ENCODE measurements at regions not wholly inside any gene's neighbourhood (a gene's known extent, or its start where the extent isn't known, plus 50 kb on each side); places are given as distances from the start of the nearest gene placed in this dataset.

GRCh38 chr10:80856186-80856585 is 318.5 kb downstream of the SH2D4B start:
- no peak overlapping the region for H2AFZ ChIP-seq (ENCODE audit: low read length)
- no peaks in the 10 kb centered on the region for H3K79me2 ChIP-seq (ENCODE audit: control insufficient read depth in 1 of 2, insufficient read depth in 2 of 2, low read length in 2 of 2)
- H3K14ac ChIP-seq (ENCODE audit: insufficient read length), result no peak overlapping the region
- FAIRE-seq (no peak), DNase-seq (ENCODE audit: low read depth in 1 of 2, low spot score in 2 of 2) (no peak)
- H3K56ac ChIP-seq (replicated peaks; ENCODE audit: insufficient read length, low read depth, low read length), result no peak overlapping the region
- ChIA-PET CTCF (ENCODE audit: partially characterized antibody) (interaction anchor here (0.7 to 8.1 kb wide), 32 partner anchors 7 to 450 kb away, joined by 3 to 85 read pairs (median 5); no protein-coding TSS in a partner anchor), POLR2A (ENCODE audit: partially characterized antibody) (no interaction called here)
- H2BK120ac ChIP-seq (replicated peaks; ENCODE audit: low read depth, low read length), result no peak overlapping the region
- no peak overlapping the region for H3K4me3 ChIP-seq (ENCODE audit: extremely low read depth in 1 of 4, insufficient read depth in 2 of 4, low read depth in 3 of 4, low read length in 4 of 4)
- H3K27me3 ChIP-seq (replicated peaks in 1 of 4; ENCODE audit: control insufficient read depth in 3 of 4, extremely low read depth in 1 of 4, insufficient read depth in 3 of 4, low read length in 3 of 4), result no peaks in the 10 kb centered on the region
- H2AK5ac ChIP-seq (ENCODE audit: low read depth, low read length), result no peak overlapping the region
- H3K4me1 ChIP-seq (replicated peaks in 1 of 4; ENCODE audit: control insufficient read depth in 3 of 4, insufficient read depth in 4 of 4, low read length in 3 of 4), result no peaks in the 10 kb centered on the region; a peak in 3 of 7 replicates
- H3K27ac ChIP-seq (ENCODE audit: low read depth, low read length), result no peak overlapping the region
- no peak overlapping the region for H4K91ac ChIP-seq (replicated peaks; ENCODE audit: insufficient read length, low read length)
- no peak overlapping the region for H3K18ac ChIP-seq (ENCODE audit: extremely low read depth, low read length)
- H2BK12ac ChIP-seq (ENCODE audit: low read depth, low read length), result no peak overlapping the region
- H2BK5ac ChIP-seq (ENCODE audit: low read depth, low read length), result no peak overlapping the region
- H3K4me2 ChIP-seq (ENCODE audit: insufficient read depth in 1 of 2, low read depth in 2 of 2, low read length in 2 of 2), result no peak overlapping the region
- no peaks in the 10 kb centered on the region for H4K20me1 ChIP-seq (replicated peaks in 1 of 2; ENCODE audit: control insufficient read depth in 1 of 2, insufficient read depth in 2 of 2, low read length in 2 of 2)
- H3K23ac ChIP-seq (ENCODE audit: insufficient read length), result no peak overlapping the region
- no peak overlapping the region for H3K4ac ChIP-seq (replicated peaks; ENCODE audit: insufficient read length, low read depth, low read length)
- no peak overlapping the region for H2BK15ac ChIP-seq (ENCODE audit: low read length)
- H3K79me1 ChIP-seq (ENCODE audit: low read depth, low read length), result no peaks in the 10 kb centered on the region
- no peaks in the 10 kb centered on the region for H3K9me3 ChIP-seq (ENCODE audit: insufficient read depth in 2 of 2, low read depth in 1 of 2, low read length in 1 of 2)
- 97% methylated on average over 2 of the region's 2 CpGs; no CpG with 5 or more reads in 1 of the 2 experiments for WGBS, 2 experiments (ENCODE audit: extremely low coverage in 1 of 2, insufficient coverage in 1 of 2, insufficient read length in 1 of 2, insufficient replicate concordance in 2 of 2, low coverage in 1 of 2, low lambda C conversion rate in 2 of 2, missing lambda C conversion rate in 1 of 2)
- no peak overlapping the region for H2BK20ac ChIP-seq (ENCODE audit: low read length)
- no peak overlapping the region for H3K9ac ChIP-seq (replicated peaks in 1 of 4; ENCODE audit: extremely low read depth in 1 of 4, low read depth in 3 of 4, low read length in 3 of 4)
- H3K36me3 ChIP-seq (ENCODE audit: control insufficient read depth in 2 of 4, insufficient read depth in 4 of 4, low read length in 3 of 4), result no peaks in the 10 kb centered on the region
- no peak overlapping the region for H4K8ac ChIP-seq (ENCODE audit: extremely low read depth, insufficient read depth, low read length)
- no peaks in the 10 kb centered on the region for H3K23me2 ChIP-seq (ENCODE audit: low read depth, low read length)
- H4K5ac ChIP-seq (ENCODE audit: insufficient read length, low read depth, low read length), result no peak overlapping the region
- TF ChIP-seq POLR2AphosphoS5 (IDR thresholded peaks at IDR 0.05; ENCODE audit: low read depth, low read length), result no peak
- no peak for TF ChIP-seq CBX8 (IDR thresholded peaks at IDR 0.05; ENCODE audit: borderline replicate concordance, low read depth, low read length)
- TF ChIP-seq CHD1 (IDR thresholded peaks at IDR 0.05; ENCODE audit: low read depth, low read length), result no peak
- no peak for TF ChIP-seq JUND (IDR thresholded peaks at IDR 0.05; ENCODE audit: low read length)
- no peak for TF ChIP-seq CTBP2 (IDR thresholded peaks at IDR 0.05; ENCODE audit: borderline replicate concordance, insufficient read depth, insufficient read length, low read length)
- no peak for TF ChIP-seq KDM4A (IDR thresholded peaks at IDR 0.05; ENCODE audit: low read depth, low read length, severe bottlenecking)
- TF ChIP-seq EP300 (IDR thresholded peaks at IDR 0.05; ENCODE audit: borderline replicate concordance in 1 of 2, low read depth in 2 of 2, low read length in 2 of 2), result no peak
- TF ChIP-seq HDAC6 (IDR thresholded peaks at IDR 0.05; ENCODE audit: low read depth, low read length), result no peak
- TF ChIP-seq GTF2F1 (IDR thresholded peaks at IDR 0.05; ENCODE audit: borderline replicate concordance, low read depth, low read length), result no peak
- no peak for TF ChIP-seq SRF (IDR thresholded peaks at IDR 0.05; ENCODE audit: low read depth, low read length)
- TF ChIP-seq TAF7 (optimal IDR thresholded peaks at IDR 0.05; ENCODE audit: borderline replicate concordance, low read depth, low read length), result no peak
- TF ChIP-seq CREB1 (IDR thresholded peaks at IDR 0.05), result no peak
- TF ChIP-seq ASH2L (IDR thresholded peaks at IDR 0.05; ENCODE audit: low read length), result no peak
- TF ChIP-seq SAP30 (IDR thresholded peaks at IDR 0.05; ENCODE audit: insufficient read depth, insufficient replicate concordance, low read length), result no peak
- TF ChIP-seq MAX (IDR thresholded peaks at IDR 0.05), result no peak
